ENCODE measurements at regions not wholly inside any gene's neighbourhood (a gene's known extent, or its start where the extent isn't known, plus 50 kb on each side); places are given as distances from the start of the nearest gene placed in this dataset.

DNA sequence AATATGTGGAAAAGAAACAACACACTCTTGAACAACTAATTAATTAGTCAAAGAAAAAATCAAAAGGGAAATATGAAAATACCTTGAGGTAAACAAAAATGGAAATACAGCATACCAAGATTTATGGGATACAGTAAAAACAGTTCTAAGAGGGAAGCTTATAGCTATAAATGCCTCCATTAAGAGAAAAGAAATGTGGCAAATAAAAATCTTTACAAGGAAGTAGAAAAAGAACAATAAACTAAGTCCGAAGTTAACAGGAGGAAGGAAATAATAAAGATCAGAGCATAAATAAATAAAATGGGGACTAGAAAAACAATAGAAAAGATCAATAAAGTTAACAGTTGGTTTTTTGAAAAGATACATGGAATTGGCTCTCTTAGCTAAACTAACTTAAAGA is 267.8 kb upstream of the NRP1 start:
- Histone ChIP-seq H3K79me1 (ENCODE audit: low read depth, low read length) (no peaks in the 10 kb centered on the region), H3K36me3 (ENCODE audit: control insufficient read depth in 2 of 4, insufficient read depth in 4 of 4, low read length in 3 of 4) (no peaks in the 10 kb centered on the region), H3K4me1 (replicated peaks in 1 of 4; ENCODE audit: control insufficient read depth in 3 of 4, insufficient read depth in 4 of 4, low read length in 3 of 4) (no peaks in the 10 kb centered on the region), H2BK120ac (replicated peaks; ENCODE audit: low read depth, low read length) (no peak overlapping the region), H4K20me1 (replicated peaks in 1 of 2; ENCODE audit: control insufficient read depth in 1 of 2, insufficient read depth in 2 of 2, low read length in 2 of 2) (no peaks in the 10 kb centered on the region), H3K79me2 (ENCODE audit: control insufficient read depth in 1 of 2, insufficient read depth in 2 of 2, low read length in 2 of 2) (no peaks in the 10 kb centered on the region), H2BK15ac (ENCODE audit: low read length) (no peak overlapping the region), H3K9me3 (ENCODE audit: insufficient read depth in 2 of 2, low read depth in 1 of 2, low read length in 1 of 2) (peaks cover 0 to 5% of the 10 kb centered on the region in 2 experiments; a peak in 1 of 4 replicates), H3K14ac (ENCODE audit: insufficient read length) (no peak overlapping the region), H2AFZ (ENCODE audit: low read length) (no peak overlapping the region), H4K91ac (replicated peaks; ENCODE audit: insufficient read length, low read length) (no peak overlapping the region), H2AK5ac (ENCODE audit: low read depth, low read length) (no peak overlapping the region), H2BK12ac (ENCODE audit: low read depth, low read length) (no peak overlapping the region), H2BK20ac (ENCODE audit: low read length) (no peak overlapping the region), H2BK5ac (ENCODE audit: low read depth, low read length) (no peak overlapping the region), H3K23ac (ENCODE audit: insufficient read length) (no peak overlapping the region), H3K18ac (ENCODE audit: extremely low read depth, low read length) (no peak overlapping the region), H3K27ac (ENCODE audit: low read depth, low read length) (no peak overlapping the region), H4K8ac (ENCODE audit: extremely low read depth, insufficient read depth, low read length) (no peak overlapping the region), H3K27me3 (replicated peaks in 1 of 4; ENCODE audit: control insufficient read depth in 3 of 4, extremely low read depth in 1 of 4, insufficient read depth in 3 of 4, low read length in 3 of 4) (no peaks in the 10 kb centered on the region), H3K9ac (replicated peaks in 1 of 4; ENCODE audit: extremely low read depth in 1 of 4, low read depth in 3 of 4, low read length in 3 of 4) (no peak overlapping the region), H3K56ac (replicated peaks; ENCODE audit: insufficient read length, low read depth, low read length) (no peak overlapping the region), H3K23me2 (ENCODE audit: low read depth, low read length) (no peaks in the 10 kb centered on the region), H3K4ac (replicated peaks; ENCODE audit: insufficient read length, low read depth, low read length) (no peak overlapping the region), H4K5ac (ENCODE audit: insufficient read length, low read depth, low read length) (no peak overlapping the region), H3K4me2 (ENCODE audit: insufficient read depth in 1 of 2, low read depth in 2 of 2, low read length in 2 of 2) (no peak overlapping the region), H3K4me3 (ENCODE audit: extremely low read depth in 1 of 4, insufficient read depth in 2 of 4, low read depth in 3 of 4, low read length in 4 of 4) (no peak overlapping the region)
- FAIRE-seq (no peak), DNase-seq (ENCODE audit: low read depth in 1 of 2, low spot score in 2 of 2) (no peak)
- POLR2A ChIA-PET (ENCODE audit: partially characterized antibody) = no interaction called here
- WGBS, 2 experiments (ENCODE audit: extremely low coverage in 1 of 2, insufficient coverage in 1 of 2, insufficient read length in 1 of 2, insufficient replicate concordance in 2 of 2, low coverage in 1 of 2, low lambda C conversion rate in 2 of 2, missing lambda C conversion rate in 1 of 2) = 78% methylated on average over 1 of the region's 1 CpG; no CpG with 5 or more reads in 1 of the 2 experiments
- TF ChIP-seq POLR2A (IDR thresholded peaks at IDR 0.05; ENCODE audit: control extremely low read depth in 1 of 2, low read depth in 2 of 2, low read length in 2 of 2) = no peak
- no peak for TF ChIP-seq TCF12 (IDR thresholded peaks at IDR 0.05; ENCODE audit: low read depth, low read length)
- TF ChIP-seq SRF (IDR thresholded peaks at IDR 0.05; ENCODE audit: low read depth, low read length) = no peak
- no peak for TF ChIP-seq KDM5A (IDR thresholded peaks at IDR 0.05; ENCODE audit: low read length)
- TF ChIP-seq CHD1 (IDR thresholded peaks at IDR 0.05; ENCODE audit: low read depth, low read length) = no peak
- TF ChIP-seq, protein P1, sequence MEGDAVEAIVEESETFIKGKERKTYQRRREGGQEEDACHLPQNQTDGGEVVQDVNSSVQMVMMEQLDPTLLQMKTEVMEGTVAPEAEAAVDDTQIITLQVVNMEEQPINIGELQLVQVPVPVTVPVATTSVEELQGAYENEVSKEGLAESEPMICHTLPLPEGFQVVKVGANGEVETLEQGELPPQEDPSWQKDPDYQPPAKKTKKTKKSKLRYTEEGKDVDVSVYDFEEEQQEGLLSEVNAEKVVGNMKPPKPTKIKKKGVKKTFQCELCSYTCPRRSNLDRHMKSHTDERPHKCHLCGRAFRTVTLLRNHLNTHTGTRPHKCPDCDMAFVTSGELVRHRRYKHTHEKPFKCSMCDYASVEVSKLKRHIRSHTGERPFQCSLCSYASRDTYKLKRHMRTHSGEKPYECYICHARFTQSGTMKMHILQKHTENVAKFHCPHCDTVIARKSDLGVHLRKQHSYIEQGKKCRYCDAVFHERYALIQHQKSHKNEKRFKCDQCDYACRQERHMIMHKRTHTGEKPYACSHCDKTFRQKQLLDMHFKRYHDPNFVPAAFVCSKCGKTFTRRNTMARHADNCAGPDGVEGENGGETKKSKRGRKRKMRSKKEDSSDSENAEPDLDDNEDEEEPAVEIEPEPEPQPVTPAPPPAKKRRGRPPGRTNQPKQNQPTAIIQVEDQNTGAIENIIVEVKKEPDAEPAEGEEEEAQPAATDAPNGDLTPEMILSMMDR (IDR thresholded peaks at IDR 0.05; ENCODE audit: control extremely low read depth in 1 of 3, insufficient read depth in 1 of 3, low read depth in 1 of 3, low read length in 3 of 3) = no peak
- no peak for TF ChIP-seq CHD2 (IDR thresholded peaks at IDR 0.05; ENCODE audit: low read length)
- no peak for TF ChIP-seq FOSL1 (IDR thresholded peaks at IDR 0.05; ENCODE audit: insufficient read depth, low read depth, low read length)
- TF ChIP-seq SIN3A (conservative IDR thresholded peaks at IDR 0.05 in 1 of 2, IDR thresholded peaks at IDR 0.05 in 1 of 2; ENCODE audit: low read depth in 1 of 2, low read length in 2 of 2) = no peak
- TF ChIP-seq RXRA (IDR thresholded peaks at IDR 0.05; ENCODE audit: insufficient read depth, low read depth, low read length) = no peak
- TF ChIP-seq SIRT6 (IDR thresholded peaks at IDR 0.05; ENCODE audit: low read length) = no peak
- no peak for TF ChIP-seq BACH1 (IDR thresholded peaks at IDR 0.05; ENCODE audit: low read length)
- CTCF ChIA-PET (ENCODE audit: partially characterized antibody) = interaction anchor here (0.6 kb wide), 1 partner anchor 426 kb away, joined by 3 read pairs; no protein-coding TSS in a partner anchor

Data from H1 (cell line).